ENCODE measurements at regions not wholly inside any gene's neighbourhood (a gene's known extent, or its start where the extent isn't known, plus 50 kb on each side); places are given as distances from the start of the nearest gene placed in this dataset.
"Not testable (repeated sequence)": the region's sequence is repeated elsewhere in the genome, so short reads cannot be mapped to it uniquely, and the experiment has no call there.

DNA sequence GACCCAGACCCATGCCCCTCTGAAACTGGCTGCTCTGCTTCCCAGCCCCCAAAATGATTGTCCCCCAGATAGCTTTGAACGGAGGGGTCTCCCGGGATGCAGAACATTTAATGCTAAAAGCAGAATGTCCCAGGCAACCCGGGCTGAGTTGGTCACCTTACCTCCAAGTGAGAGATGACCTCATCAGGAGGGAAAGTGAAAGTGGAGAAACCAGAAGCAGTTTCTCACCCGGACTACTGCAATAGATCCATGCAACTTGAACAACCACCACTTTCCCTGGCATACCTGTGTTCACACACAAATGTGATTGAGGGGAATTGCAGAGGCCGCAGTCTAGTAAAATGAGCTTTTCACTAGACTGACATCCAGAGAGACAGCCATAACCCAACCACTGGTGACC is 75.3 kb upstream of the NPAS2 start:
- Histone ChIP-seq H3K36me3 (ENCODE audit: control insufficient read depth in 1 of 2, insufficient read depth in 2 of 2, low read length in 2 of 2) (peaks cover 0 to 5% of the 10 kb centered on the region in 2 donors), H3K4me1 (ENCODE audit: control insufficient read depth in 1 of 2, insufficient read depth in 2 of 2, low read length in 2 of 2) (peaks cover 0 to 13% of the 10 kb centered on the region in 2 donors), H3K4me3 (ENCODE audit: low read depth in 1 of 2, low read length in 2 of 2) (no peak overlapping the region), H3K27ac (ENCODE audit: low read length) (no peak overlapping the region), H3K27me3 (ENCODE audit: low read depth, low read length) (no peaks in the 10 kb centered on the region), H3K9me3 (ENCODE audit: control insufficient read depth in 1 of 2, low read length in 2 of 2) (no peaks in the 10 kb centered on the region)

DNA sequence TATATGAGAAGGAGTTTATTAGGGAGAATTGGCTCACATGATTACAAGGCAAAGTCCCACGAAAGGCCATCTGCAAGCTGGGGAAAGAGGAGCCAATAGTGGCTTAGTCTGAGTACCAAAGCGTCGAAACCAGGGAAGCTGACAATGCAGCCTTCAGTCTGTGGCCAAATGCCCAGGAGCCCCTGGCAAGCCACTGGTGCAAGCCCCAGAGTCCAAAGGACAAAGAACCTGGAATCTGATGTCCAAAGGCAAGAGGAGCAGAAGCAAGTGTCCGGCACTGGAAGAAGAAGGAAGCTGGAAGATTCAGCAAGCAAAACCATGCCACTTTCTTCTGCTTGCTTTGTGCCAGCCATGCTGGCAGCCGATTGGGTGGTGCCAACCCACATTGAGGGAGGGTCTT is 74.3 kb upstream of the NPAS2 start:
- H3K4me1 ChIP-seq (ENCODE audit: control insufficient read depth in 1 of 2, insufficient read depth in 2 of 2, low read length in 2 of 2), result peaks cover 0 to 13% of the 10 kb centered on the region in 2 donors
- no peaks in the 10 kb centered on the region for H3K9me3 ChIP-seq (ENCODE audit: control insufficient read depth in 1 of 2, low read length in 2 of 2)
- H3K27ac ChIP-seq (ENCODE audit: low read length), result no peak overlapping the region
- H3K27me3 ChIP-seq (ENCODE audit: low read depth, low read length), result no peaks in the 10 kb centered on the region
- peaks cover 0 to 5% of the 10 kb centered on the region in 2 donors for H3K36me3 ChIP-seq (ENCODE audit: control insufficient read depth in 1 of 2, insufficient read depth in 2 of 2, low read length in 2 of 2)
- H3K4me3 ChIP-seq (ENCODE audit: low read depth in 1 of 2, low read length in 2 of 2), result no peak overlapping the region

DNA sequence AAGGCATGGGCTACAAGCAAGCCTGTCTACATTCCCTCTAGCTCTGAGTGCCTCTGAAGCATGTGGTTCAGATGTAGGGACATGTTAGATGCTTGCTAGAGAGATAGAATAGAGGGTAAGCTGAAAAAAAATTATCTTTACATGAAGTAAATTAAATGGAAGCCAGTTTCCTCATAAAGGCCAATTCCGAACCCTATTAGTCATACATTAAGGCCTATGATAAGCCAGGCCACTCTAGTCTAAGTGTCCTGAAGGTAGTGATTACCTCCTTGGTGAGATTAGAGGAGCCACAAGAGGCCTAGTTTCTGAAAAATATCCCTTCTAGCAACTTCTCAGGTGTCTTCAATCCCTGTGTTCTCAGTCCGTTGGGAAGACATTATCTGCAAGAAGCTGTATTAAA is 72.4 kb upstream of the NPAS2 start:
- H3K27me3 ChIP-seq (ENCODE audit: low read depth, low read length), result no peaks in the 10 kb centered on the region
- peaks cover 0 to 4% of the 10 kb centered on the region in 2 donors for H3K36me3 ChIP-seq (ENCODE audit: control insufficient read depth in 1 of 2, insufficient read depth in 2 of 2, low read length in 2 of 2)
- H3K9me3 ChIP-seq (ENCODE audit: control insufficient read depth in 1 of 2, low read length in 2 of 2), result no peaks in the 10 kb centered on the region
- no peak overlapping the region for H3K27ac ChIP-seq (ENCODE audit: low read length)
- H3K4me3 ChIP-seq (ENCODE audit: low read depth in 1 of 2, low read length in 2 of 2), result no peak overlapping the region
- H3K4me1 ChIP-seq (ENCODE audit: control insufficient read depth in 1 of 2, insufficient read depth in 2 of 2, low read length in 2 of 2), result peaks cover 0 to 8% of the 10 kb centered on the region in 2 donors

DNA sequence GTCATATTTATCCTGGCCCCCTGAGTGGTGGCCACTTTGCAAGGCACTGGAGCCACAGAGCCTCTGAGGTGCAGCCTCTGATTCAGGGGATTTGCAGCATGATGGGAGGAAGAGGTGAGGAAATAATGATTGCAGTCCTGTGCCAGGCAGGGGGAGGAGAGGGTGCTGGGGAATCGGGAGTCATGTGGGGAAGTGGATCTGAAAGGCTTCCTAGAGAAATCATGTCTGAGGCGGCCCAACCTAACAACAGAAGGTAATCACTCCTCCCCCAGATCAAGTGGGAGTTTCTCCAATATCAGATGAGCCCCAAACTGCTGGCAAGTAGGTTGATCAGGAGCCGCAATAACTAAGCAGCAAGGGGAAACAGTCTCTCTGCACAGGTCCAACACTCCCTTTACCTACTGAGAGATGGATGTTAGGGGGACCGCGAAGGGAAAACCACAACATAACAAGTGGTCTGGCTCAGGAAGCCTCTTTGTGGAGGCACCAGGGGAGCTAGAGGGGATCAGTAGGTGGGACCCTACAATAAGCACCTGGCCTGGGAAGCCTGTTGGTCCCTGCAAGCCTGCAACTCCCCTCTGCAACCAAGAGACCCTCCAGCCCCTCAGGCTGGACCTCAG is 71.8 kb upstream of the NPAS2 start:
- H3K4me1 ChIP-seq (ENCODE audit: control insufficient read depth in 1 of 2, insufficient read depth in 2 of 2, low read length in 2 of 2), result peaks cover 2 to 4% of the 10 kb centered on the region in 2 donors
- H3K9me3 ChIP-seq (ENCODE audit: control insufficient read depth in 1 of 2, low read length in 2 of 2), result no peaks in the 10 kb centered on the region

DNA sequence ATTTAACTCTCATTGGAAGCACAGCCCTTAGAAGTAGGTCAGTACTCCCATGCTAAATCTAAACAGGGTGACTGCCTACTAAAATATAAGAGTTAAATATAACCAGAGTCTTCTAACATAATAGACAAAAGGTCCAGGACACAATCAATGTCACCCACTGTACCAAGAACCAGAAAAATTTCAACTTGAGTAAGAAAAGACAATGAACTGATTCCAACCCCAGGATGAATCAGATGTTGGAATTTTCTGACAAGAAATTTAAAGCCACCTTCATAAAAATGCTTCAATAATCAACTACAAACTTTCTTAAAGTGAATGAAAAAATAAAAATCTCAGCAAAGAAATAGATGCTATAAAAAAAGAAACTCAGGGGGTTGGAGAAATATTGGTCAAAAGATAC is 71.3 kb upstream of the NPAS2 start:
- no peaks in the 10 kb centered on the region for H3K9me3 ChIP-seq (ENCODE audit: control insufficient read depth in 1 of 2, low read length in 2 of 2)
- no peaks in the 10 kb centered on the region for H3K36me3 ChIP-seq (ENCODE audit: control insufficient read depth in 1 of 2, insufficient read depth in 2 of 2, low read length in 2 of 2)
- H3K4me3 ChIP-seq (ENCODE audit: low read depth in 1 of 2, low read length in 2 of 2), result no peak overlapping the region
- no peak overlapping the region for H3K27ac ChIP-seq (ENCODE audit: low read length)
- H3K4me1 ChIP-seq (ENCODE audit: control insufficient read depth in 1 of 2, insufficient read depth in 2 of 2, low read length in 2 of 2), result peaks cover 3 to 6% of the 10 kb centered on the region in 2 donors
- H3K27me3 ChIP-seq (ENCODE audit: low read depth, low read length), result no peaks in the 10 kb centered on the region

More for the DNA sequence above, 71.8 kb upstream of the NPAS2 start:
- H3K36me3 ChIP-seq (ENCODE audit: control insufficient read depth in 1 of 2, insufficient read depth in 2 of 2, low read length in 2 of 2), result no peaks in the 10 kb centered on the region
- H3K27me3 ChIP-seq (ENCODE audit: low read depth, low read length), result no peaks in the 10 kb centered on the region
- H3K27ac ChIP-seq (ENCODE audit: low read length), result no peak overlapping the region
- H3K4me3 ChIP-seq (ENCODE audit: low read depth in 1 of 2, low read length in 2 of 2), result no peak overlapping the region

DNA sequence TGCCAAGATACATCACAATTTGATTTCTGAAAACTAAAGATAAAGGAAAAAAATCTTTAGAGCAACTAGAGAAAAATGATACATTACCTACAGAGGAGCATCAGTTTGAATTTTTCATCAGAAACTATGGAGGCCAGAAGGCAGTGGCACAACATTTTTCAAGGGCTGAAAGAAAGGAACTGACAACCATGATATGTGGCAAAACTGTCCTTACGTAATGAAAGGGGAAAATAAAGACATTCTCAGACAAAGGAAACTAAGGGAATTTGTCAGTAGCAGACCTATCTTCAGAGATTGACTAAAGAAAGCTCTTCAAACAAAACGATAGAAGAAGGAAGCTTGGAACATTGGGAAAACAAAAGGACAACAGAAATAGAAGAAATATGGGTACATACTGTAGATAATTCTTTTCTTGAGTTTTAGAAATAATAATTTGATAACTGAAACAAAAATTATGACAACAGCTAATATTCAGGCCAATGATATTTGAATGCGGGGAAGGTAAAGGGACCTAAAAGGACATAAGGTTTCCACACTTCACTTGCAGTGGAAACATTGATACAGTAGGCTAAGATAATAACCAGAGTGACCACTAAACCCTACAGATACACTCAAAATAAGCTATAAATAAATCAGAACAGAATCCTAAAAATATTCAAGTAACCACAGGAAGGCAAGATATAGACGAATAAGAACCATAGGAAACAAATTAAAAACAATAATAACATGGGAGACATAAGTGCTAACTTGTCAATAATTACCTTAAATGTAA is 70.0 kb upstream of the NPAS2 start:
- no peak overlapping the region for H3K27ac ChIP-seq (ENCODE audit: low read length)
- H3K4me1 ChIP-seq (ENCODE audit: control insufficient read depth in 1 of 2, insufficient read depth in 2 of 2, low read length in 2 of 2), result peaks cover 6% of the 10 kb centered on the region in 2 donors
- H3K4me3 ChIP-seq (ENCODE audit: low read depth in 1 of 2, low read length in 2 of 2), result no peak overlapping the region
- no peaks in the 10 kb centered on the region for H3K27me3 ChIP-seq (ENCODE audit: low read depth, low read length)
- no peaks in the 10 kb centered on the region for H3K9me3 ChIP-seq (ENCODE audit: control insufficient read depth in 1 of 2, low read length in 2 of 2)
- H3K36me3 ChIP-seq (ENCODE audit: control insufficient read depth in 1 of 2, insufficient read depth in 2 of 2, low read length in 2 of 2), result no peaks in the 10 kb centered on the region

DNA sequence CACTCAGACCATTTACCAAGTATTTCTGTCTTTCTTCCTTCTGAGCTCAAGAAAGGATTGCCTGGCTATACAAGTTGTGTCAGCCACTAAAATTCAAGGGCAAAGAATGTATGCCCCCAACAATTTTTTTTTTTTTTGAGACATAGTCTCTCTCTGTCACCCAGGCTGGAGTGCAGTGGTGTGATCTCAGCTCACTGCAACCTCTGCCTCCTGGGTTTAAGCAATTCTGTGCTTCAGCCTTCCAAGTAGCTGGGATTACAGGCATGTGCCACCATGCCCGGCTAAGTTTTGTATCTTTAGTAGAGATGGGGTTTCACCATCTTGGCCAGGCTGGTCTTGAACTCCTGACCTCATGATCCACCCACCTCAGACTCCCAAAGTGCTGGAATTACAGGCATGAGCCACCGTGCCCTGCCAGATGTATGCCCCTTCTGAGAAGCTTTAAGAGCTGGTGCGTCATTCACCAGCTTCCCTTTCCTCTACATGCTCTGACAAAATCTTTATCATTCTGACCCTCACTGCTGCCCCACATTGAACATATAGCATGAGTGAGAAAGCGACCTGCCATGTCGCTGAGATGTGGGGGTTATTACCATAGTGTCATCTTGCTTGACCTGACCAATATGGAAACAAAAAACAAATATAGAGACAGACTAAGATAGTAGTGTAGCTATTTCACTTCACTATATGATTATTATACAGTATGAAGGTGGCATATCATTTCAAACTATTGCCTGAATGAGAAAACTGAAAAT is 67.9 kb upstream of the NPAS2 start:
- H3K4me1 ChIP-seq (ENCODE audit: control insufficient read depth in 1 of 2, insufficient read depth in 2 of 2, low read length in 2 of 2); H3K27ac ChIP-seq (ENCODE audit: low read length); H3K9me3 ChIP-seq (ENCODE audit: control insufficient read depth in 1 of 2, low read length in 2 of 2); H3K36me3 ChIP-seq (ENCODE audit: control insufficient read depth in 1 of 2, insufficient read depth in 2 of 2, low read length in 2 of 2); H3K4me3 ChIP-seq (ENCODE audit: low read depth in 1 of 2, low read length in 2 of 2); H3K27me3 ChIP-seq (ENCODE audit: low read depth, low read length): not testable (repeated sequence)

DNA sequence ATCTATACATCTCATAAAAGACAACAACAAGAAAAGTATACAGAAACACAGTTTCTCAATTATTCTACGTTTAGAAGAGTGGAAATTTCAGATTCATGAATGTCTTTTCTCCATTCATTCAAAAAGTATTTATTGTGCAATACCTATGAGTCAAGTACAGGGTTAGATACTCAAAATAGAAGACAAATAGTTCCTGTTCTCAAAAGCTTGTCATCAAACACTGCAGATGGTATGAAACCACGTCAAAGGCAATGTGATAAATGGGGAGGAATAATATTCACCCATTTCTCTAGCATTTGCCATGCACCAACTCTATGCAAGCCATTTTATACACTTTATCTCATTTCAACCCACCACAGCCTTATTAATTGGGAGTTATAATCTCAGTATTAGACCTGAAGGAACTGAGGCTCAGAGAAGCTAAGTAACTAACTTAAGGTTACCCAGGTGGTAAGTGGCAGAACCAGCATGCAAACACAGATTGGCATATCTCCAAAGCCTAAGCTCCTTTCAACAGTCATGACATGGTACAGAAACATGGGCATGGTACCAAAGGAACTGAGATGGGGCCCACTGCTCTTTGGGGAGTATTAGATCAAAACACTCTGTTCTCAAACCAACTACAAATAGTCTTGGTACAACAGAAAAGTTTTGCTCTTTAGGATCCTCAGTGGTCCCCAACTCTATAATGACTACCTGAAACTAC is 67.2 kb upstream of the NPAS2 start:
- Histone ChIP-seq H3K36me3 (ENCODE audit: control insufficient read depth in 1 of 2, insufficient read depth in 2 of 2, low read length in 2 of 2) (no peaks in the 10 kb centered on the region), H3K4me1 (ENCODE audit: control insufficient read depth in 1 of 2, insufficient read depth in 2 of 2, low read length in 2 of 2) (peaks cover 6% of the 10 kb centered on the region in 2 donors), H3K27ac (ENCODE audit: low read length) (no peak overlapping the region), H3K27me3 (ENCODE audit: low read depth, low read length) (no peaks in the 10 kb centered on the region), H3K4me3 (ENCODE audit: low read depth in 1 of 2, low read length in 2 of 2) (no peak overlapping the region), H3K9me3 (ENCODE audit: control insufficient read depth in 1 of 2, low read length in 2 of 2) (no peaks in the 10 kb centered on the region)

DNA sequence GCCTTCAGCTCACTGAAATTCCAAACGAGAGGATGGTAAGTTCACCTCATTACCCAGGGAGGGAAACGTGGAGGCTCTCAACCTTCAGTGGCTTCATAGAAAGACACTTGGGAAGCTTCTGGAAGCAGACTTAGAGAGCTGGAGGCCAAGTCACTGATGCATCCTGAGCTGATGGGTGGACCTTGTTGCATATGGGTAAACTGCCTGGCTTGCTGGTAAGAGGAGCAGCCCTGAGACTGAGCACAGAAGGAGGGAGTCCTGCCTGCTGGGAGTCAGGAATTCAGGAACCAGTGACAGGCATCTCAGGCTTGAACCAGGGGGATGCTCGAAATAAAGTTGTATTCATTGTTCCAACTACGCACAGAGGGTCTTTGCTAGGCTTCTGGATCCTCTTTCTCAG is 66.5 kb upstream of the NPAS2 start:
- H3K4me1 ChIP-seq (ENCODE audit: control insufficient read depth in 1 of 2, insufficient read depth in 2 of 2, low read length in 2 of 2), result peaks cover 6% of the 10 kb centered on the region in 2 donors
- H3K36me3 ChIP-seq (ENCODE audit: control insufficient read depth in 1 of 2, insufficient read depth in 2 of 2, low read length in 2 of 2), result no peaks in the 10 kb centered on the region
- H3K9me3 ChIP-seq (ENCODE audit: control insufficient read depth in 1 of 2, low read length in 2 of 2), result no peaks in the 10 kb centered on the region
- H3K27ac ChIP-seq (ENCODE audit: low read length), result no peak overlapping the region
- no peaks in the 10 kb centered on the region for H3K27me3 ChIP-seq (ENCODE audit: low read depth, low read length)
- H3K4me3 ChIP-seq (ENCODE audit: low read depth in 1 of 2, low read length in 2 of 2), result no peak overlapping the region

DNA sequence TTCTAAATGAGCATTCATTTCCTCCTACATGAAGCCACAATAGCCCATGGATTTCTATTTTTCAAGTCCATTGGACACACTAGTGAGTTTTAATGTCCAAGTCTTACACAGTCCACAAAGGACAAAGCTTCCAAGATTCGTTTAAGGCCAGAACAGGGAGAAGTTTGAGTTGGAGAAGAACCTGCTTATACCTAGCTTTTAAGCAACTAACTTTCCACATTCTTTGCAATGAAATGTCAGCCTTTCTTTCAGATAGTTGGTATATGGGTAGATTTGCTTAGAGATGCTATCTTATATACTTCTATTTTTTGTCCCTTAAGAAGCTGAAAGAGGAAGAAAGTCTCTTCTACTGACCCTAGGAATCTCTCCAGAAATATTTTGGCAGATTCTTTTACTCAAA is 66.1 kb upstream of the NPAS2 start:
- Histone ChIP-seq H3K4me1 (ENCODE audit: control insufficient read depth in 1 of 2, insufficient read depth in 2 of 2, low read length in 2 of 2) (peaks cover 6% of the 10 kb centered on the region in 2 donors), H3K9me3 (ENCODE audit: control insufficient read depth in 1 of 2, low read length in 2 of 2) (no peaks in the 10 kb centered on the region), H3K27me3 (ENCODE audit: low read depth, low read length) (no peaks in the 10 kb centered on the region), H3K36me3 (ENCODE audit: control insufficient read depth in 1 of 2, insufficient read depth in 2 of 2, low read length in 2 of 2) (no peaks in the 10 kb centered on the region), H3K27ac (ENCODE audit: low read length) (no peak overlapping the region), H3K4me3 (ENCODE audit: low read depth in 1 of 2, low read length in 2 of 2) (no peak overlapping the region)

DNA sequence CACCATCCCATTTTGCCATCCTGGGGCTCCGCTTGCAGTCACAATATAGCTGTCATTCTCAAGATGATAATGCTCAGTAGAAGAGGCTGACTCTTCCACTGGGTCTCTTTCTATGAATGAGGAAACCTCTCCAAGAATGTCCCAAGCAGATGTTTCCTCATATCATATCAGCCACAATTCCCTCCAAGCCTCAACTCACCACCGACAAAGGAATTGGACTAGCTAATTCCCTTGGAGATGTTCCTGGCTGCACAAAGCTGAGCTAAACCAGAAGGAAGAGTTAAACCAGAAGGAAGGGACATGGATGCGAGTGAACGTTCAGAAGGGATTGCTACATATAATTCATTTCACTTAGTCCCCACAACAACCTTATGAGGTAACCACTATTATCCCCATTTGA is 65.0 kb upstream of the NPAS2 start:
- Histone ChIP-seq H3K27ac (ENCODE audit: low read length) (no peak overlapping the region), H3K36me3 (ENCODE audit: control insufficient read depth in 1 of 2, insufficient read depth in 2 of 2, low read length in 2 of 2) (no peaks in the 10 kb centered on the region)

More for the DNA sequence above, 65.0 kb upstream of the NPAS2 start:
- Histone ChIP-seq H3K4me3 (ENCODE audit: low read depth in 1 of 2, low read length in 2 of 2) (no peak overlapping the region), H3K9me3 (ENCODE audit: control insufficient read depth in 1 of 2, low read length in 2 of 2) (no peaks in the 10 kb centered on the region), H3K4me1 (ENCODE audit: control insufficient read depth in 1 of 2, insufficient read depth in 2 of 2, low read length in 2 of 2) (peaks cover 6% of the 10 kb centered on the region in 2 donors), H3K27me3 (ENCODE audit: low read depth, low read length) (no peaks in the 10 kb centered on the region)

Data from muscle layer of duodenum (tissue), 2 donors.